ENCODE measurements at regions not wholly inside any gene's neighbourhood (a gene's known extent, or its start where the extent isn't known, plus 50 kb on each side); places are given as distances from the start of the nearest gene placed in this dataset.

DNA sequence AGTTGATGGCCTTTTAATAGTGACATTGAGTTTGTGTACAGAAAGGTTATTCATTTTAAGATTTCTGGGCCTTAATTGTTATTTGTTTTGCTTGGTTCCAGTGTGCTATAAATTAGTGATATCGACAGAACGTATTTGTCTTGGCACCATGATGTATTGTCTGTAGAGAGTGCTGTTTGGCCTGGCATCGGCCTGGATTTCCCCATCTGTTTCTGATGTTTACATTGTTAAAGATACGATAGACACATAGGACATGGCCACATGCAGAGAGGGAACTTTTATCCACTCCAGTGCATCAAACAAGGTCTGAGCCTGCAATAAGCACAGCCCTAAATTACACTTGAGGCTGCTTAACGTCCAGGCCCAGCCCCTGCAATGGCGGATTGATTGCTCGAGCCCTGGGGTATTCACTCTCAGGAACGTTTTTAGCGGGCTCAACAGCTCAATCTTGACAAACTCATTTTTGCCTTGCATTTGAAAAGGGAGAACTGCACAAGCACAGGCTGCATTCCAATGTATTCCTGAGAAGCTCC is 144.7 kb downstream of the SLC4A3 start:
- TF ChIP-seq, protein P1, sequence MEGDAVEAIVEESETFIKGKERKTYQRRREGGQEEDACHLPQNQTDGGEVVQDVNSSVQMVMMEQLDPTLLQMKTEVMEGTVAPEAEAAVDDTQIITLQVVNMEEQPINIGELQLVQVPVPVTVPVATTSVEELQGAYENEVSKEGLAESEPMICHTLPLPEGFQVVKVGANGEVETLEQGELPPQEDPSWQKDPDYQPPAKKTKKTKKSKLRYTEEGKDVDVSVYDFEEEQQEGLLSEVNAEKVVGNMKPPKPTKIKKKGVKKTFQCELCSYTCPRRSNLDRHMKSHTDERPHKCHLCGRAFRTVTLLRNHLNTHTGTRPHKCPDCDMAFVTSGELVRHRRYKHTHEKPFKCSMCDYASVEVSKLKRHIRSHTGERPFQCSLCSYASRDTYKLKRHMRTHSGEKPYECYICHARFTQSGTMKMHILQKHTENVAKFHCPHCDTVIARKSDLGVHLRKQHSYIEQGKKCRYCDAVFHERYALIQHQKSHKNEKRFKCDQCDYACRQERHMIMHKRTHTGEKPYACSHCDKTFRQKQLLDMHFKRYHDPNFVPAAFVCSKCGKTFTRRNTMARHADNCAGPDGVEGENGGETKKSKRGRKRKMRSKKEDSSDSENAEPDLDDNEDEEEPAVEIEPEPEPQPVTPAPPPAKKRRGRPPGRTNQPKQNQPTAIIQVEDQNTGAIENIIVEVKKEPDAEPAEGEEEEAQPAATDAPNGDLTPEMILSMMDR (IDR thresholded peaks at IDR 0.05), result no peak
- no peak for TF ChIP-seq POLR2A (IDR thresholded peaks at IDR 0.05)

Data from thyroid gland (tissue), 4 donors.